Naive thymus-derived CD8-positive, alpha-beta T cell (primary cell): ENCODE measurements at regions not wholly inside any gene's neighbourhood (a gene's known extent, or its start where the extent isn't known, plus 50 kb on each side); places are given as distances from the start of the nearest gene placed in this dataset.

ENCODE experiments used
- ATAC-seq, 2 donors: fragments of 150-1000 bp; cut with Tn5 transposase in 1 of 2; sonication (Bioruptor Pico), chemical (Tn5 transposase) in 1 of 2; 1 replicate in 1 of 2; 2 replicates in 1 of 2; pipeline ENCODE4 v1.10.0; 2021; ENCODE audit warnings: mild to moderate bottlenecking in 2 of 2, moderate library complexity in 2 of 2
- POLR2A ChIA-PET: fragments of 350-600 bp; sonication (Branson Sonifier 250); formaldehyde crosslinking; loops from one replicate; lab custom pipeline; 2021; ENCODE audit warnings: antibody characterized with exemption; lab: Charles Lee
- DNase-seq, 10 donors: peaks; one replicate each; pipeline versions ENCODE4 v3.0.0 to v3.0.0-alpha.2; 2020 to 2022
- H3K27ac Mint-ChIP-seq, 10 donors: one replicate each; pipeline ENCODE4 v1.8.0; 2020 to 2022; ENCODE audit warnings: mild to moderate bottlenecking in 10 of 10, mixed read lengths in 10 of 10, moderate library complexity in 4 of 10, inconsistent platforms in 1 of 10
- H3K27me3 Mint-ChIP-seq, 5 donors: one replicate each; pipeline ENCODE4 v1.8.0; 2021 to 2022; ENCODE audit warnings: mixed read lengths in 5 of 5
- H3K36me3 Mint-ChIP-seq, 3 donors: one replicate each; pipeline ENCODE4 v1.8.0; 2020 to 2022; ENCODE audit warnings: mixed read lengths in 3 of 3, mild to moderate bottlenecking in 2 of 3, inconsistent platforms in 1 of 3
- H3K4me1 Mint-ChIP-seq, 4 donors: one replicate each; pipeline ENCODE4 v1.8.0; 2021 to 2022; ENCODE audit warnings: mixed read lengths in 4 of 4
- H3K4me3 Mint-ChIP-seq, 10 donors: one replicate each; pipeline ENCODE4 v1.8.0; 2020 to 2022; ENCODE audit warnings: mild to moderate bottlenecking in 10 of 10, mixed read lengths in 10 of 10, moderate library complexity in 6 of 10, inconsistent platforms in 1 of 10
- H3K9me3 Mint-ChIP-seq, 9 donors: one replicate each; pipeline ENCODE4 v1.8.0; 2020 to 2022; ENCODE audit warnings: mixed read lengths in 9 of 9, mild to moderate bottlenecking in 3 of 9, inconsistent platforms in 1 of 9, moderate library complexity in 1 of 9

- POLR2A ChIA-PET: no interaction called here
- Mint-ChIP-seq H3K27ac (no peak overlapping the region), H3K4me3 (no peak overlapping the region), H3K27me3 (no peaks in the 10 kb centered on the region), H3K36me3 (no peaks in the 10 kb centered on the region), H3K9me3 (peaks cover 0 to 6% (median 0%) of the 10 kb centered on the region in 9 donors), H3K4me1 (no peaks in the 10 kb centered on the region)
- no peak for ATAC-seq
- no peak for DNase-seq
Observed at GRCh38 chr21:22650226-22650625, 1652.0 kb downstream of the NCAM2 start.

- no peaks in the 10 kb centered on the region for H3K36me3 Mint-ChIP-seq
- DNase-seq (no peak), ATAC-seq (no peak)
- H3K4me1 Mint-ChIP-seq: no peaks in the 10 kb centered on the region
- no peak overlapping the region for H3K4me3 Mint-ChIP-seq
- POLR2A ChIA-PET: no interaction called here
- peaks cover 0 to 3% (median 0%) of the 10 kb centered on the region in 5 donors for H3K27me3 Mint-ChIP-seq
- peaks cover 0 to 2% (median 0%) of the 10 kb centered on the region in 9 donors for H3K9me3 Mint-ChIP-seq
- H3K27ac Mint-ChIP-seq: no peak overlapping the region
Observed at GRCh38 chr21:22657781-22658180, 1659.6 kb downstream of the NCAM2 start.

GRCh38 chr21:22670148-22670547 is 1671.9 kb downstream of the NCAM2 start:
- no peak overlapping the region for H3K4me3 Mint-ChIP-seq
- H3K36me3 Mint-ChIP-seq: no peaks in the 10 kb centered on the region
- ATAC-seq (no peak), DNase-seq (no peak)
- H3K4me1 Mint-ChIP-seq: no peaks in the 10 kb centered on the region
- no peaks in the 10 kb centered on the region for H3K27me3 Mint-ChIP-seq
- POLR2A ChIA-PET: no interaction called here
- no peak overlapping the region for H3K27ac Mint-ChIP-seq
- H3K9me3 Mint-ChIP-seq: peaks cover 0 to 24% (median 4%) of the 10 kb centered on the region in 9 donors

- Mint-ChIP-seq H3K9me3 (peaks cover 0 to 12% (median 0%) of the 10 kb centered on the region in 9 donors), H3K36me3 (no peaks in the 10 kb centered on the region), H3K27me3 (no peaks in the 10 kb centered on the region), H3K27ac (no peak overlapping the region), H3K4me3 (no peak overlapping the region), H3K4me1 (peaks cover 0 to 2% (median 0%) of the 10 kb centered on the region in 4 donors)
- DNase-seq: no peak
- POLR2A ChIA-PET: no interaction called here
- ATAC-seq: no peak
Observed at GRCh38 chr21:22679207-22679606, 1681.0 kb downstream of the NCAM2 start.

- H3K4me3 Mint-ChIP-seq: no peak overlapping the region
- no peak for ATAC-seq
- peaks cover 0 to 8% (median 0%) of the 10 kb centered on the region in 3 donors for H3K36me3 Mint-ChIP-seq
- POLR2A ChIA-PET: no interaction called here
- no peaks in the 10 kb centered on the region for H3K27me3 Mint-ChIP-seq
- peaks cover 10 to 35% (median 28%) of the 10 kb centered on the region in 9 donors for H3K9me3 Mint-ChIP-seq
- no peaks in the 10 kb centered on the region for H3K4me1 Mint-ChIP-seq
- H3K27ac Mint-ChIP-seq: no peak overlapping the region
- DNase-seq: no peak
Observed at GRCh38 chr21:22691658-22692057, 1693.4 kb downstream of the NCAM2 start.

- H3K4me1 Mint-ChIP-seq: no peaks in the 10 kb centered on the region
- H3K9me3 Mint-ChIP-seq: peaks cover 0 to 10% (median 0%) of the 10 kb centered on the region in 9 donors
- no peak overlapping the region for H3K4me3 Mint-ChIP-seq
- no peaks in the 10 kb centered on the region for H3K27me3 Mint-ChIP-seq
- H3K36me3 Mint-ChIP-seq: no peaks in the 10 kb centered on the region
- no peak overlapping the region for H3K27ac Mint-ChIP-seq
- ATAC-seq (no peak), DNase-seq (no peak)
- POLR2A ChIA-PET: no interaction called here
Observed at GRCh38 chr21:22703521-22703920, 1705.3 kb downstream of the NCAM2 start.

GRCh38 chr21:22710721-22711120 is 1712.5 kb downstream of the NCAM2 start:
- Mint-ChIP-seq H3K4me3 (no peak overlapping the region), H3K27me3 (no peaks in the 10 kb centered on the region), H3K36me3 (no peaks in the 10 kb centered on the region), H3K27ac (no peak overlapping the region), H3K4me1 (no peaks in the 10 kb centered on the region), H3K9me3 (peaks cover 0 to 10% (median 0%) of the 10 kb centered on the region in 9 donors)
- no peak for DNase-seq
- POLR2A ChIA-PET: no interaction called here
- no peak for ATAC-seq

- Mint-ChIP-seq H3K9me3 (peaks cover 0 to 16% (median 0%) of the 10 kb centered on the region in 9 donors), H3K27ac (no peak overlapping the region), H3K4me3 (no peak overlapping the region), H3K36me3 (no peaks in the 10 kb centered on the region), H3K4me1 (no peaks in the 10 kb centered on the region), H3K27me3 (no peaks in the 10 kb centered on the region)
- no peak for ATAC-seq
- POLR2A ChIA-PET: no interaction called here
- DNase-seq: peak in 1 of 10 donors; percentile 14
Observed at GRCh38 chr21:22711636-22712035, 1713.4 kb downstream of the NCAM2 start.

GRCh38 chr21:22725436-22725835 is 1727.2 kb downstream of the NCAM2 start:
- peaks cover 0 to 5% (median 0%) of the 10 kb centered on the region in 3 donors for H3K36me3 Mint-ChIP-seq
- H3K27me3 Mint-ChIP-seq: no peaks in the 10 kb centered on the region
- H3K9me3 Mint-ChIP-seq: peaks cover 0 to 8% (median 0%) of the 10 kb centered on the region in 9 donors
- POLR2A ChIA-PET: no interaction called here
- H3K4me1 Mint-ChIP-seq: no peaks in the 10 kb centered on the region
- ATAC-seq: no peak
- no peak overlapping the region for H3K27ac Mint-ChIP-seq
- H3K4me3 Mint-ChIP-seq: no peak overlapping the region
- DNase-seq: no peak

- Mint-ChIP-seq H3K27me3 (no peaks in the 10 kb centered on the region), H3K4me1 (no peaks in the 10 kb centered on the region), H3K27ac (no peak overlapping the region), H3K9me3 (peaks cover 0 to 14% (median 0%) of the 10 kb centered on the region in 9 donors), H3K4me3 (no peak overlapping the region), H3K36me3 (peaks cover 0 to 5% (median 0%) of the 10 kb centered on the region in 3 donors)
- no peak for DNase-seq
- ATAC-seq: no peak
- POLR2A ChIA-PET: no interaction called here
Observed at GRCh38 chr21:22728091-22728490, 1729.9 kb downstream of the NCAM2 start.

GRCh38 chr21:22743085-22743484 is 1744.9 kb downstream of the NCAM2 start:
- POLR2A ChIA-PET: no interaction called here
- Mint-ChIP-seq H3K27me3 (no peaks in the 10 kb centered on the region), H3K27ac (no peak overlapping the region), H3K9me3 (peaks cover 0 to 4% (median 0%) of the 10 kb centered on the region in 9 donors), H3K36me3 (no peaks in the 10 kb centered on the region), H3K4me1 (no peaks in the 10 kb centered on the region), H3K4me3 (no peak overlapping the region)
- no peak for ATAC-seq
- no peak for DNase-seq

GRCh38 chr21:22754746-22755145 is 1756.5 kb downstream of the NCAM2 start:
- H3K9me3 Mint-ChIP-seq: peaks cover 0 to 3% (median 0%) of the 10 kb centered on the region in 9 donors
- DNase-seq (no peak), ATAC-seq (no peak)
- no peaks in the 10 kb centered on the region for H3K36me3 Mint-ChIP-seq
- no peaks in the 10 kb centered on the region for H3K4me1 Mint-ChIP-seq
- no peak overlapping the region for H3K27ac Mint-ChIP-seq
- POLR2A ChIA-PET: no interaction called here
- no peak overlapping the region for H3K4me3 Mint-ChIP-seq
- H3K27me3 Mint-ChIP-seq: no peaks in the 10 kb centered on the region

- ATAC-seq (no peak), DNase-seq (no peak)
- Mint-ChIP-seq H3K36me3 (no peaks in the 10 kb centered on the region), H3K9me3 (peaks cover 0 to 3% (median 0%) of the 10 kb centered on the region in 9 donors), H3K27ac (no peak overlapping the region), H3K4me1 (no peaks in the 10 kb centered on the region), H3K27me3 (no peaks in the 10 kb centered on the region), H3K4me3 (no peak overlapping the region)
- POLR2A ChIA-PET: no interaction called here
Observed at GRCh38 chr21:22758478-22758877, 1760.3 kb downstream of the NCAM2 start.

GRCh38 chr21:22762463-22762862 is 1764.3 kb downstream of the NCAM2 start:
- Mint-ChIP-seq H3K36me3 (no peaks in the 10 kb centered on the region), H3K4me1 (no peaks in the 10 kb centered on the region), H3K27me3 (no peaks in the 10 kb centered on the region), H3K9me3 (peaks cover 0 to 10% (median 0%) of the 10 kb centered on the region in 9 donors), H3K4me3 (no peak overlapping the region), H3K27ac (no peak overlapping the region)
- POLR2A ChIA-PET: no interaction called here
- no peak for DNase-seq
- ATAC-seq: no peak
